ENCODE measurements at regions not wholly inside any gene's neighbourhood (a gene's known extent, or its start where the extent isn't known, plus 50 kb on each side); places are given as distances from the start of the nearest gene placed in this dataset.

GRCh38 chr6:9961646-9962045 lies 453.2 kb downstream of the TFAP2A start:
- H3K4me3 Mint-ChIP-seq, result no peak overlapping the region
- TF ChIP-seq CTCF (conservative IDR thresholded peaks at IDR 0.05), result no peak
- no peaks in the 10 kb centered on the region for H3K36me3 Mint-ChIP-seq (ENCODE audit: low read depth)
- peaks cover 4% of the 10 kb centered on the region for H3K9me3 Mint-ChIP-seq
- no peak overlapping the region for H3K27ac Mint-ChIP-seq
- Histone ChIP-seq H3K9ac (ENCODE audit: extremely low read depth, low read length, poor library complexity, severe bottlenecking) (no peak overlapping the region), H3K27me3 (ENCODE audit: control insufficient read depth, insufficient read depth, low read length, poor library complexity, severe bottlenecking) (no peaks in the 10 kb centered on the region), H3K4me1 (ENCODE audit: control insufficient read depth, insufficient read depth, low read length) (no peaks in the 10 kb centered on the region), H3K4me3 (ENCODE audit: low read length) (no peak overlapping the region), H3K27ac (ENCODE audit: low read depth, low read length) (no peak overlapping the region), H3K36me3 (ENCODE audit: control insufficient read depth, insufficient read depth, low read length) (no peaks in the 10 kb centered on the region), H3K9me3 (ENCODE audit: control insufficient read depth, low read length) (no peaks in the 10 kb centered on the region)
- no peaks in the 10 kb centered on the region for H3K4me1 Mint-ChIP-seq
- DNase-seq, result no peak
- 81% methylated on average over 5 of the region's 5 CpGs; no CpG with 5 or more reads in 1 of the 2 experiments for WGBS, 2 experiments (ENCODE audit: insufficient coverage in 1 of 2, insufficient read length in 1 of 2)
- no peaks in the 10 kb centered on the region for H3K27me3 Mint-ChIP-seq (ENCODE audit: insufficient read depth)

GRCh38 chr6:9957215-9957759 lies 457.6 kb downstream of the TFAP2A start:
- H3K27ac Mint-ChIP-seq, result no peak overlapping the region
- H3K9me3 ChIP-seq (ENCODE audit: control insufficient read depth, low read length), result no peaks in the 10 kb centered on the region
- WGBS, 2 experiments (ENCODE audit: insufficient coverage in 1 of 2, insufficient read length in 1 of 2), result 87 to 100% methylated on average over 1 to 2 of the region's 2 CpGs

GRCh38 chr6:9948678-9949077 lies 466.2 kb downstream of the TFAP2A start:
- Mint-ChIP-seq H3K4me1 (no peaks in the 10 kb centered on the region), H3K36me3 (ENCODE audit: low read depth) (no peaks in the 10 kb centered on the region), H3K27ac (no peak overlapping the region), H3K27me3 (ENCODE audit: insufficient read depth) (no peaks in the 10 kb centered on the region), H3K9me3 (no peaks in the 10 kb centered on the region), H3K4me3 (no peak overlapping the region)
- Histone ChIP-seq H3K4me1 (ENCODE audit: control insufficient read depth, insufficient read depth, low read length) (no peaks in the 10 kb centered on the region), H3K9ac (ENCODE audit: extremely low read depth, low read length, poor library complexity, severe bottlenecking) (no peak overlapping the region), H3K4me3 (ENCODE audit: low read length) (no peak overlapping the region), H3K36me3 (ENCODE audit: control insufficient read depth, insufficient read depth, low read length) (no peaks in the 10 kb centered on the region), H3K27ac (ENCODE audit: low read depth, low read length) (no peak overlapping the region), H3K9me3 (ENCODE audit: control insufficient read depth, low read length) (no peaks in the 10 kb centered on the region), H3K27me3 (ENCODE audit: control insufficient read depth, insufficient read depth, low read length, poor library complexity, severe bottlenecking) (no peaks in the 10 kb centered on the region)
- no peak for TF ChIP-seq CTCF (conservative IDR thresholded peaks at IDR 0.05)
- 73 to 86% methylated on average over 3 of the region's 3 CpGs for WGBS, 2 experiments (ENCODE audit: insufficient coverage in 1 of 2, insufficient read length in 1 of 2)
- no peak for DNase-seq

More at GRCh38 chr6:9957215-9957759, 457.6 kb downstream of the TFAP2A start:
- H3K27ac ChIP-seq (ENCODE audit: low read depth, low read length), result no peak overlapping the region
- no peak for TF ChIP-seq CTCF (conservative IDR thresholded peaks at IDR 0.05)
- H3K4me3 Mint-ChIP-seq, result no peak overlapping the region
- no peaks in the 10 kb centered on the region for H3K4me1 ChIP-seq (ENCODE audit: control insufficient read depth, insufficient read depth, low read length)
- H3K27me3 ChIP-seq (ENCODE audit: control insufficient read depth, insufficient read depth, low read length, poor library complexity, severe bottlenecking), result no peaks in the 10 kb centered on the region
- no peak for DNase-seq
- no peak overlapping the region for H3K9ac ChIP-seq (ENCODE audit: extremely low read depth, low read length, poor library complexity, severe bottlenecking)
- no peak overlapping the region for H3K4me3 ChIP-seq (ENCODE audit: low read length)
- no peaks in the 10 kb centered on the region for H3K36me3 ChIP-seq (ENCODE audit: control insufficient read depth, insufficient read depth, low read length)
- no peaks in the 10 kb centered on the region for H3K9me3 Mint-ChIP-seq
- H3K4me1 Mint-ChIP-seq, result no peaks in the 10 kb centered on the region
- H3K36me3 Mint-ChIP-seq (ENCODE audit: low read depth), result no peaks in the 10 kb centered on the region
- no peaks in the 10 kb centered on the region for H3K27me3 Mint-ChIP-seq (ENCODE audit: insufficient read depth)

All from endodermal cell (in vitro differentiated cells).